ENCODE measurements at regions not wholly inside any gene's neighbourhood (a gene's known extent, or its start where the extent isn't known, plus 50 kb on each side); places are given as distances from the start of the nearest gene placed in this dataset.

DNA sequence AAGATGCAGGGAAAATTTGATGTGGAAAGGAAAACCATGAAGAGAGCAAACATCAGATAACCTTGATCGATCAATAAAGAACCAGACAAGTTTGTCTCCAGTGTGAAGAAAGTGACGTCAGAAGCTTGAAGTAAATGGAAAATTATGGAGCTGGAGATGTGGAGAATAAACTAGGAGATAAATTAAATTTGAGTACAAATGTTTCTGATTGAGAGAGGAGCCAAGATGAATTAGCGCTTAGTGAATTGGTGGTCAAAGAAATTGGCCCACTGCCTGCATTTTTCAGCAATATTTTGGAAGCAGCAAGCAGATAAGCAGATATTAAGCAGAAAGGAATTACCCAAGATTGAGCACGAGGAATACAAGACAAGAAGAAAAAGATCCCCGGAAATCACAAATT lies 567.3 kb upstream of the ZNF385D start:
- TF ChIP-seq EZH2 (IDR thresholded peaks at IDR 0.05; ENCODE audit: borderline replicate concordance, low read depth, low read length, poor library complexity, severe bottlenecking): no peak
- TF ChIP-seq, protein P1, sequence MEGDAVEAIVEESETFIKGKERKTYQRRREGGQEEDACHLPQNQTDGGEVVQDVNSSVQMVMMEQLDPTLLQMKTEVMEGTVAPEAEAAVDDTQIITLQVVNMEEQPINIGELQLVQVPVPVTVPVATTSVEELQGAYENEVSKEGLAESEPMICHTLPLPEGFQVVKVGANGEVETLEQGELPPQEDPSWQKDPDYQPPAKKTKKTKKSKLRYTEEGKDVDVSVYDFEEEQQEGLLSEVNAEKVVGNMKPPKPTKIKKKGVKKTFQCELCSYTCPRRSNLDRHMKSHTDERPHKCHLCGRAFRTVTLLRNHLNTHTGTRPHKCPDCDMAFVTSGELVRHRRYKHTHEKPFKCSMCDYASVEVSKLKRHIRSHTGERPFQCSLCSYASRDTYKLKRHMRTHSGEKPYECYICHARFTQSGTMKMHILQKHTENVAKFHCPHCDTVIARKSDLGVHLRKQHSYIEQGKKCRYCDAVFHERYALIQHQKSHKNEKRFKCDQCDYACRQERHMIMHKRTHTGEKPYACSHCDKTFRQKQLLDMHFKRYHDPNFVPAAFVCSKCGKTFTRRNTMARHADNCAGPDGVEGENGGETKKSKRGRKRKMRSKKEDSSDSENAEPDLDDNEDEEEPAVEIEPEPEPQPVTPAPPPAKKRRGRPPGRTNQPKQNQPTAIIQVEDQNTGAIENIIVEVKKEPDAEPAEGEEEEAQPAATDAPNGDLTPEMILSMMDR (conservative IDR thresholded peaks at IDR 0.05; ENCODE audit: low read depth, low read length): no peak
